Mesenchymal stem cell (in vitro differentiated cells and primary cell): ENCODE measurements at regions not wholly inside any gene's neighbourhood (a gene's known extent, or its start where the extent isn't known, plus 50 kb on each side); places are given as distances from the start of the nearest gene placed in this dataset.

Experiments used
- DNase-seq: peaks from one replicate; pipeline ENCODE4 v3.0.0-alpha.2; 2013
- H2AFZ ChIP-seq: one replicate; pipeline ENCODE4 v1.6.1; 2013; ENCODE audit warnings: low read depth, mild to moderate bottlenecking, control low read depth, inconsistent platforms, low read length, moderate library complexity
- H2AK5ac ChIP-seq: 2 replicates; pipeline ENCODE4 v1.6.1; 2013; ENCODE audit warnings: low read length, moderate library complexity, mild to moderate bottlenecking, inconsistent platforms; ENCODE audit not compliant: severe bottlenecking
- H2BK120ac ChIP-seq: one replicate; pipeline ENCODE4 v1.6.1; 2013; ENCODE audit warnings: low read depth, mild to moderate bottlenecking, inconsistent platforms, low read length, moderate library complexity
- H2BK12ac ChIP-seq, 2 experiments: one replicate each; pipeline ENCODE4 v1.6.1; 2013; ENCODE audit warnings: inconsistent platforms in 2 of 2, low read length in 2 of 2, mild to moderate bottlenecking in 2 of 2, moderate library complexity in 2 of 2, control low read depth in 1 of 2
- H2BK15ac ChIP-seq: one replicate; pipeline ENCODE4 v1.6.1; 2013; ENCODE audit warnings: mild to moderate bottlenecking, low read depth, inconsistent platforms; ENCODE audit not compliant: poor library complexity, severe bottlenecking
- H2BK5ac ChIP-seq: 2 replicates; pipeline ENCODE4 v1.6.1; 2013; ENCODE audit warnings: low read depth, mild to moderate bottlenecking, low read length, control low read depth, inconsistent platforms; ENCODE audit not compliant: poor library complexity, severe bottlenecking
- H3K14ac ChIP-seq, 2 experiments: one replicate each; pipeline ENCODE4 v1.6.1; 2013; ENCODE audit warnings: inconsistent platforms in 2 of 2, low read length in 2 of 2, control low read depth in 1 of 2, mild to moderate bottlenecking in 1 of 2, moderate library complexity in 1 of 2
- H3K18ac ChIP-seq, 2 experiments: one replicate each; pipeline ENCODE4 v1.6.1; 2013; ENCODE audit warnings: inconsistent platforms in 2 of 2, low read length in 2 of 2, control low read depth in 1 of 2, low read depth in 1 of 2, mild to moderate bottlenecking in 1 of 2
- H3K23ac ChIP-seq, 2 experiments: one replicate each; pipeline ENCODE4 v1.6.1; 2013; ENCODE audit warnings: inconsistent platforms in 2 of 2, low read length in 2 of 2, mild to moderate bottlenecking in 2 of 2, moderate library complexity in 2 of 2, control low read depth in 1 of 2
- H3K27ac ChIP-seq: 2 replicates; pipeline ENCODE4 v1.5.1; 2013; ENCODE audit warnings: mild to moderate bottlenecking, moderate library complexity, low read length, control low read depth, inconsistent platforms; ENCODE audit not compliant: poor library complexity, severe bottlenecking
- H3K27me3 ChIP-seq, 2 experiments: 2 replicates each; pipeline versions ENCODE4 v1.6.1 to v1.7.0; 2013; ENCODE audit warnings: low read length in 2 of 2, mild to moderate bottlenecking in 2 of 2, moderate library complexity in 2 of 2, control low read depth in 1 of 2, inconsistent platforms in 1 of 2; ENCODE audit not compliant: control insufficient read depth in 1 of 2, insufficient read depth in 1 of 2
- H3K36me3 ChIP-seq, 2 experiments: 2 replicates each; pipeline versions ENCODE4 v1.6.1 to v1.7.0; 2013; ENCODE audit warnings: low read length in 2 of 2, control low read depth in 1 of 2, inconsistent platforms in 1 of 2, low read depth in 1 of 2, mild to moderate bottlenecking in 1 of 2; ENCODE audit not compliant: insufficient read depth in 2 of 2, control insufficient read depth in 1 of 2
- H3K4ac ChIP-seq, 2 experiments: one replicate each; pipeline ENCODE4 v1.6.1; 2013; ENCODE audit warnings: inconsistent platforms in 2 of 2, low read length in 2 of 2, mild to moderate bottlenecking in 2 of 2, moderate library complexity in 2 of 2, control low read depth in 1 of 2, low read depth in 1 of 2
- H3K4me1 ChIP-seq: 2 replicates; pipeline ENCODE4 v1.6.1; 2013; ENCODE audit warnings: low read depth, low read length, control low read depth; ENCODE audit not compliant: control insufficient read depth, insufficient read depth
- H3K4me2 ChIP-seq: 2 replicates; pipeline ENCODE4 v1.6.1; 2013; ENCODE audit warnings: low read length, mild to moderate bottlenecking, inconsistent platforms; ENCODE audit not compliant: poor library complexity, severe bottlenecking
- H3K4me3 ChIP-seq, 2 experiments: 2 replicates each; pipeline versions ENCODE4 v1.5.1 to v1.7.0; 2013; ENCODE audit warnings: low read length in 2 of 2, mild to moderate bottlenecking in 2 of 2, control low read depth in 1 of 2, low read depth in 1 of 2; ENCODE audit not compliant: insufficient read depth in 1 of 2
- H3K79me1 ChIP-seq: replicated peaks from 2 replicates; pipeline ENCODE4 v1.6.1; 2013; ENCODE audit warnings: mild to moderate bottlenecking, control low read depth, low read length, inconsistent platforms; ENCODE audit not compliant: poor library complexity, severe bottlenecking
- H3K9ac ChIP-seq: 2 replicates; pipeline ENCODE4 v1.7.0; 2013; ENCODE audit warnings: mild to moderate bottlenecking, low read length, moderate library complexity
- H3K9me3 ChIP-seq: 2 replicates; pipeline ENCODE4 v1.7.0; 2013; ENCODE audit warnings: mild to moderate bottlenecking, low read length; ENCODE audit not compliant: control insufficient read depth
- H4K8ac ChIP-seq: one replicate; pipeline ENCODE4 v1.6.1; 2013; ENCODE audit warnings: inconsistent platforms, mild to moderate bottlenecking, low read length, moderate library complexity
- H4K91ac ChIP-seq: one replicate; pipeline ENCODE4 v1.6.1; 2013; ENCODE audit warnings: mild to moderate bottlenecking, low read length, inconsistent platforms
- WGBS: methylation state at CpG from one replicate; pipeline ENCODE4 v1.1.7; 2013; ENCODE audit warnings: mixed read lengths; 5-methylcytosine and 5-hydroxymethylcytosine counted together

GRCh38 chr4:185885604-185886003 lies 73.6 kb upstream of the SORBS2 start:
- Histone ChIP-seq H2BK12ac (no peak overlapping the region), H3K9ac (no peak overlapping the region), H3K4ac (no peak overlapping the region), H3K4me3 (no peak overlapping the region), H2AK5ac (no peak overlapping the region), H2BK15ac (no peak overlapping the region), H3K14ac (no peak overlapping the region), H2BK120ac (no peak overlapping the region), H3K9me3 (no peaks in the 10 kb centered on the region), H2BK5ac (no peak overlapping the region), H3K4me1 (no peaks in the 10 kb centered on the region), H3K4me2 (no peak overlapping the region), H3K18ac (no peak overlapping the region), H3K27me3 (no peaks in the 10 kb centered on the region), H4K91ac (no peak overlapping the region), H3K79me1 (no peaks in the 10 kb centered on the region), H2AFZ (no peak overlapping the region), H4K8ac (no peak overlapping the region), H3K23ac (no peak overlapping the region), H3K27ac (no peak overlapping the region), H3K36me3 (no peaks in the 10 kb centered on the region)
- no peak for DNase-seq
- 83% methylated on average over 6 of the region's 6 CpGs for WGBS

- Histone ChIP-seq H3K27ac (no peak overlapping the region), H2BK5ac (no peak overlapping the region), H2BK120ac (no peak overlapping the region), H4K8ac (no peak overlapping the region), H3K4me1 (no peaks in the 10 kb centered on the region), H4K91ac (no peak overlapping the region), H3K4ac (no peak overlapping the region), H3K27me3 (no peaks in the 10 kb centered on the region), H3K79me1 (no peaks in the 10 kb centered on the region), H3K9me3 (no peaks in the 10 kb centered on the region), H3K4me2 (no peak overlapping the region), H3K18ac (no peak overlapping the region), H2BK12ac (no peak overlapping the region), H2AK5ac (no peak overlapping the region), H2AFZ (no peak overlapping the region), H3K36me3 (no peaks in the 10 kb centered on the region), H3K9ac (no peak overlapping the region), H2BK15ac (no peak overlapping the region), H3K23ac (no peak overlapping the region), H3K4me3 (no peak overlapping the region), H3K14ac (no peak overlapping the region)
- DNase-seq = no peak
- WGBS = 69% methylated on average over 12 of the region's 15 CpGs
Observed at GRCh38 chr4:185886832-185887524, 75.0 kb upstream of the SORBS2 start.

DNA sequence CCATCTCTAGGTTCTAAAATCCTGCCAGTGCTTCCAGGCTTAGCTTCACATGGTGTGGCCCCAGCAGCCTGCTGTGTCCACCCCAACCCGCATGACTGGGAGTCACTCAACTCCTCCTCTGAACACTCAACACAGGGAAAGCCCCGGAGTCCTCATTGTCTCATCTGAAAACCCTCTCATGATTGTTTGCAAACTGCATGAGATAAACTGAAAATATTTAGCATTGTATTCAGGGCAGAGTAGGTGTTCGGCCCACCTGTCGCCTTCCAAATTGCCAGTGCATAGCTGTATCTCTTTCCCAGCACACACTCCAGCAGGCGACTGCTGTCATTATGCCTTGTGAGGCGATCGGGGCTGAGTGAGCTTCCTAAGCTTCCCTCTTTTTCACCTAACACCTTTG lies 76.7 kb upstream of the SORBS2 start:
- WGBS = over 99% methylated on average over 6 of the region's 7 CpGs
- Histone ChIP-seq H2AK5ac (no peak overlapping the region), H3K23ac (no peak overlapping the region), H3K4ac (no peak overlapping the region), H3K27ac (no peak overlapping the region), H3K18ac (no peak overlapping the region), H2BK5ac (no peak overlapping the region), H2BK15ac (no peak overlapping the region), H3K14ac (no peak overlapping the region), H2AFZ (no peak overlapping the region), H3K4me3 (no peak overlapping the region), H3K4me1 (no peaks in the 10 kb centered on the region), H3K27me3 (no peaks in the 10 kb centered on the region), H3K36me3 (no peaks in the 10 kb centered on the region), H3K9ac (no peak overlapping the region), H2BK12ac (no peak overlapping the region), H3K4me2 (no peak overlapping the region), H3K79me1 (no peaks in the 10 kb centered on the region), H4K91ac (no peak overlapping the region), H3K9me3 (peaks cover 9% of the 10 kb centered on the region), H2BK120ac (no peak overlapping the region), H4K8ac (no peak overlapping the region)
- no peak for DNase-seq

DNA sequence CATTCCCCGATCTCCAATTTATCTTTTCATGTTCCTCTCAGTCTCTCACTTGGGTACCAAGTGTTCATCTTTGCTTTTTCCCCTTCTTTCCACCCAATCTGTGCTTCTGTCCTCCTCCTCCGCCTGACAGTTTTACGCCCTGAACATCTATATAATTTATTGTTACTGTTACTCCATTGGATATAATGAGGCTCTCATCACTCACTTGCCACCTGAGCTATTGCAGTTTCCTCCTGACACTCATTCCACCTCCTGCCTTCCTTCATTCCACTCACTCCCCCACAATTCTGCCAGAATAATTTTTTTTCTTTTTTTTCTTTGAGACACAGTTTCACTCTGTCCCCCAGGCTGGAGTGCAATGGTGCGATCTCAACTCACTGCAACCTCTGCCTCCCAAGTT lies 77.6 kb upstream of the SORBS2 start:
- no peak overlapping the region for H3K4me3 ChIP-seq
- H2BK120ac ChIP-seq = no peak overlapping the region
- no peak overlapping the region for H3K9ac ChIP-seq
- H2AFZ ChIP-seq = no peak overlapping the region
- no peak overlapping the region for H2AK5ac ChIP-seq
- H3K4me1 ChIP-seq = no peaks in the 10 kb centered on the region
- no peak overlapping the region for H3K23ac ChIP-seq
- H3K4ac ChIP-seq = no peak overlapping the region
- H3K27ac ChIP-seq = no peak overlapping the region
- H4K8ac ChIP-seq = no peak overlapping the region
- H2BK12ac ChIP-seq = no peak overlapping the region
- no peaks in the 10 kb centered on the region for H3K27me3 ChIP-seq
- 100% methylated on average over 3 of the region's 4 CpGs for WGBS
- no peak overlapping the region for H3K14ac ChIP-seq
- no peak overlapping the region for H3K4me2 ChIP-seq
- H2BK15ac ChIP-seq = no peak overlapping the region
- no peak overlapping the region for H2BK5ac ChIP-seq
- no peak overlapping the region for H3K18ac ChIP-seq
- no peak for DNase-seq
- H3K9me3 ChIP-seq = peaks cover 12% of the 10 kb centered on the region
- H3K36me3 ChIP-seq = no peaks in the 10 kb centered on the region
- no peaks in the 10 kb centered on the region for H3K79me1 ChIP-seq
- no peak overlapping the region for H4K91ac ChIP-seq
